ENCODE measurements at regions not wholly inside any gene's neighbourhood (a gene's known extent, or its start where the extent isn't known, plus 50 kb on each side); places are given as distances from the start of the nearest gene placed in this dataset.

DNA sequence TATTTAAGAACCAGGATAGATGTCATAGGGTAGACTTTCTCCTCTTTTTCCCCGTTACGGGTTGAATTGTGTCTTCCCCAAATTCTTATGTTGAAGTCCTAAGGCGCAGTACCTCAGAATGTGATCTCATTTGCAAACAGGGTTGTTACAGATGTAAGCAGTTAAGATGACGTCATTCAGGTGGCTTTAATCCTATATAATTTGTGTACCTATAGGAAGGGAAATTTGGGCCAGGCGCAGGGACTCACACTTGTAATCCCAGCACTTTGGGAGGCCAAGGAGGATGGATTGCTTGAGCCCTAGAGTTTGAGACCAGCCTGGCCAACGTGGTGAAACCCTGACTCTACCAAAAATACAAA, 99.5 kb upstream of the DHX40 start:
- H3K4me3 ChIP-seq (ENCODE audit: low read depth, low read length), result no peak overlapping the region
- ChIA-PET CTCF (no interaction called here), POLR2A (no interaction called here)
- TF ChIP-seq CTCF (IDR thresholded peaks at IDR 0.05; ENCODE audit: insufficient read depth, low read length, missing control alignments), result no peak
- DNase-seq (ENCODE audit: low read depth, low spot score), result no peak

- no peak overlapping the region for H3K4me3 ChIP-seq (ENCODE audit: low read depth, low read length)
- no peak for TF ChIP-seq CTCF (IDR thresholded peaks at IDR 0.05; ENCODE audit: insufficient read depth, low read length, missing control alignments)
- ChIA-PET POLR2A (no interaction called here), CTCF (no interaction called here)
- no peak for DNase-seq (ENCODE audit: low read depth, low spot score)
Observed at GRCh38 chr17:59466946-59467801, 98.2 kb upstream of the DHX40 start.

DNA sequence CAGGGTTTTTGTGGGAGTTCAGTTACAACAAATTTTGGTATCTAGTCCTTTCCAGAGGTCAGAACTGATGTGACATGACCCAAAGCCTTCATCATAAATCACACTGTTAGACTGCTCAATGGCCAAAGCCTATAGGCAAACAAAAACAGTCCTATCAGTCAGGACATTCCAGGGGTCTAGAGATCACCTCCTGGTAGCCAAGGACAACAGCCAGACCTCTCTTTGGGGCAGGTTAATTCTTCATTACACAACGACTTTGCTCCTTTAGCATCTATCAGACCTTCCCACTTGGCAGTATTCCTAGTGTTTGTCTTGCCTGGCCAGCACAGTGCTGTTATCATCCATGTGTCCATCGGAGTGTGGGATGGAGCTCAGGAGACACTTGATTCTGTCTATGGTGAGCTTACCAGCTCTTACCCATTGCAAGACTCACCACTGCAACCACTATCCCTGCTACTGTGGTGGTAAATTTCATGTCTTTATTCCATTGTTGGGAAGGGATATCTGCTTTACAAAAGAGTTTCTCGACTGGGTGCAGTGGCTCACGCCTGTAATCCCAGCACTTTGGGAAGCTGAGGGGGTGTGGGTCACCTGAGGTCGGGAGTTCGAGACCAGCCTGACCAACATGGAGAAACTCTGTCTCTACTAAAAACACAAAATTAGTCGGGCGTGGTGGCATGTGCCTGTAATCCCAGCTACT, 95.5 kb upstream of the DHX40 start:
- H3K4me3 ChIP-seq (ENCODE audit: low read depth, low read length), result no peak overlapping the region
- TF ChIP-seq CTCF (IDR thresholded peaks at IDR 0.05; ENCODE audit: insufficient read depth, low read length, missing control alignments), result no peak
- CTCF ChIA-PET, result interaction anchor here (1.3 to 2.1 kb wide), 2 partner anchors 28 to 51 kb away, joined by 3 to 5 read pairs; no protein-coding TSS in a partner anchor
- DNase-seq (ENCODE audit: low read depth, low spot score), result no peak
- POLR2A ChIA-PET, result no interaction called here

DNA sequence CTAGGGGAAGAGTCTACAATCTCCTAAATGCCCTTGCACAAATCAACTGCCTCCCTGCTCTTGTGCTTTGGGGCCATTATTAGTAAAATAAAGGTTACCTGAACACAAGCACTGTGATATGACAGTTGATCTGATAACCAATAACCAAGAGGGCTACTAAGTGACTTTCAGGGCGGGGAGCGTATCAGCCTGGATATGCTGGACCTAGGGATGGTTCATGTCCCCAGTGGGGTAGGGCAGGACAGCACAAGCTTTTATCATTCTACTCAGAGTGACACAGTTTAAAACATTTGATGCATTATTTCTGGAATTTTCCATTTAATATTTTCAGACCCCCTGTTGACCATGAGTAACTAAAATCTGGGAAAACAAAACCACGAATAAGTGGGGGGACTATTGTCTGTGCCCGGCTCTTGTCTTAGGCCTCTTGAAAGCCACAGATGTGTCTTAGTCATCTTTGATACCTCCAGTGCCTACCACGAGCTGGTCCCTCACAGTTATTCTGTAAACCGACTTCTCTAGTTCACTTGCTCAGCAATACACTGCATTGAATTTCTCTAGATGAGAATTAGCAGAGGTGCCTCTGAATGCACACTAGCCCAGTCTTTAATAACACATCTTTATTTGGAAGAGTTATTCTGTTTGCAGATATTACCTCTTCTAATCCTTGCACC, 94.6 kb upstream of the DHX40 start:
- no peak overlapping the region for H3K4me3 ChIP-seq (ENCODE audit: low read depth, low read length)
- no peak for TF ChIP-seq CTCF (IDR thresholded peaks at IDR 0.05; ENCODE audit: insufficient read depth, low read length, missing control alignments)
- no peak for DNase-seq (ENCODE audit: low read depth, low spot score)
- ChIA-PET POLR2A (no interaction called here), CTCF (interaction anchor here (1.3 to 2.1 kb wide), 4 partner anchors 10 to 159 kb away, joined by 3 to 5 read pairs (median 3); no protein-coding TSS in a partner anchor)

GRCh38 chr17:59476413-59476812, 89.0 kb upstream of the DHX40 start:
- H3K4me3 ChIP-seq (ENCODE audit: low read depth, low read length), result no peak overlapping the region
- ChIA-PET CTCF (no interaction called here), POLR2A (no interaction called here)
- no peak for DNase-seq (ENCODE audit: low read depth, low spot score)
- TF ChIP-seq CTCF (IDR thresholded peaks at IDR 0.05; ENCODE audit: insufficient read depth, low read length, missing control alignments), result no peak

DNA sequence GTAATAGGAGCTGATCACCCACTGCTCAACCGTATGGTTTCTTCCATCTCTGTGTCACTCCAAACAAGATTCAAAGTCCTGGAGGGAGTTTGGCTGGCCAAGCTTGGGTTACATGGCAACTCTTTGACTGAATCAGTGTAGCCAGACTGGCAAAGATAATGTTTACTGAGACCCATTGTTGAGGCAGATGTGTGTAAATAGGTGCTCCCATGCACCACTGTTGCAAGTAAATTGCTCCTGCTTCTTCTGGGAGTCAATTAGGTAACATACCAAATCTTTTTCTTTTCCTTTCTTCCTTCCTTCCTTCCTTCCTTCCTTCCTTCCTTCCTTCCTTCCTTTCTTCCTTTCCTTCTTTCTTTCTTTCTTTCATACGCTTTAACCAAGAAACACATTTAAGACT, 86.3 kb upstream of the DHX40 start:
- no peak for TF ChIP-seq CTCF (IDR thresholded peaks at IDR 0.05; ENCODE audit: insufficient read depth, low read length, missing control alignments)
- no peak overlapping the region for H3K4me3 ChIP-seq (ENCODE audit: low read depth, low read length)
- no peak for DNase-seq (ENCODE audit: low read depth, low spot score)
- POLR2A ChIA-PET, result no interaction called here
- CTCF ChIA-PET, result no interaction called here

Measured in AG04449 (cell line).